GM06990 (cell line): ENCODE measurements at regions not wholly inside any gene's neighbourhood (a gene's known extent, or its start where the extent isn't known, plus 50 kb on each side); places are given as distances from the start of the nearest gene placed in this dataset.
A peak's percentile ranks its signal among the peaks of the same experiment; 100 is the strongest.

ENCODE experiments used
- DNase-seq: peaks from one replicate; pipeline ENCODE4 v3.0.0-alpha.2; 2011; ENCODE audit not compliant: insufficient read length; ENCODE audit errors: extremely low read depth
- H3K27me3 ChIP-seq: replicated peaks from 2 replicates; pipeline ENCODE4 v1.6.0; 2011; ENCODE audit warnings: low read length; ENCODE audit not compliant: control insufficient read depth, insufficient read depth
- H3K36me3 ChIP-seq: 2 replicates; pipeline ENCODE4 v1.5.1; 2011; ENCODE audit warnings: low read length; ENCODE audit not compliant: control insufficient read depth, insufficient read depth
- H3K4me3 ChIP-seq: replicated peaks from 2 replicates; pipeline ENCODE4 v1.5.1; 2011; ENCODE audit warnings: low read depth, mild to moderate bottlenecking, control low read depth, low read length
- CTCF ChIP-seq: IDR thresholded peaks from 2 replicates; pipeline ENCODE4 v1.5.1; 2011; ENCODE audit warnings: low read length, control low read depth, mild to moderate bottlenecking, inconsistent platforms; ENCODE audit not compliant: insufficient read depth, poor library complexity, severe bottlenecking

- TF ChIP-seq CTCF: no peak
- no peaks in the 10 kb centered on the region for H3K36me3 ChIP-seq
- H3K27me3 ChIP-seq: no peaks in the 10 kb centered on the region
- H3K4me3 ChIP-seq: no peak overlapping the region
- no peak for DNase-seq
Measured at GRCh38 chr10:57741751-57742150, 525.9 kb downstream of the IPMK start.

GRCh38 chr10:57723305-57723704 lies 544.4 kb downstream of the IPMK start:
- Histone ChIP-seq H3K4me3 (no peak overlapping the region), H3K36me3 (no peaks in the 10 kb centered on the region), H3K27me3 (no peaks in the 10 kb centered on the region)
- DNase-seq: no peak
- TF ChIP-seq CTCF: no peak

GRCh38 chr10:57716884-57717283 lies 550.8 kb downstream of the IPMK start:
- no peak for DNase-seq
- Histone ChIP-seq H3K4me3 (no peak overlapping the region), H3K36me3 (no peaks in the 10 kb centered on the region), H3K27me3 (no peaks in the 10 kb centered on the region)
- peak; percentile 5 for TF ChIP-seq CTCF

GRCh38 chr10:57715233-57715632 lies 552.5 kb downstream of the IPMK start:
- no peak overlapping the region for H3K4me3 ChIP-seq
- DNase-seq: no peak
- TF ChIP-seq CTCF: no peak
- H3K36me3 ChIP-seq: no peaks in the 10 kb centered on the region
- no peaks in the 10 kb centered on the region for H3K27me3 ChIP-seq

- Histone ChIP-seq H3K27me3 (no peaks in the 10 kb centered on the region), H3K4me3 (no peak overlapping the region), H3K36me3 (no peaks in the 10 kb centered on the region)
- no peak for TF ChIP-seq CTCF
- no peak for DNase-seq
Measured at GRCh38 chr10:57707300-57707658, 560.4 kb downstream of the IPMK start.

- H3K27me3 ChIP-seq: no peaks in the 10 kb centered on the region
- no peak overlapping the region for H3K4me3 ChIP-seq
- no peaks in the 10 kb centered on the region for H3K36me3 ChIP-seq
- no peak for TF ChIP-seq CTCF
- DNase-seq: no peak
Measured at GRCh38 chr10:57706576-57707299, 561.0 kb downstream of the IPMK start.
